Prostate gland (tissue), 2 donors: ENCODE measurements at regions not wholly inside any gene's neighbourhood (a gene's known extent, or its start where the extent isn't known, plus 50 kb on each side); places are given as distances from the start of the nearest gene placed in this dataset.

Source experiments
- POLR2A ChIP-seq: fragments of 450-650 bp; IDR thresholded peaks from one replicate; pipeline ENCODE4 v1.6.1; 2016; ENCODE audit warnings: antibody characterized with exemption, mild to moderate bottlenecking
- POLR2AphosphoS5 ChIP-seq: sonication (generic); formaldehyde crosslinking; IDR thresholded peaks from one replicate; pipeline ENCODE4 v1.6.1; 2017; ENCODE audit warnings: antibody characterized with exemption
- TF ChIP-seq, protein P1 (sequence below), 4 experiments: fragments of 200-600 bp in 2 of 4; fragments of 450-650 bp in 2 of 4; sonication (generic) in 2 of 4; IDR thresholded peaks; 1 replicate in 3 of 4; 2 replicates in 1 of 4; pipeline ENCODE4 v1.5.1; 2016 to 2019; ENCODE audit warnings: antibody characterized with exemption in 4 of 4, mild to moderate bottlenecking in 2 of 4, moderate library complexity in 2 of 4

DNA sequence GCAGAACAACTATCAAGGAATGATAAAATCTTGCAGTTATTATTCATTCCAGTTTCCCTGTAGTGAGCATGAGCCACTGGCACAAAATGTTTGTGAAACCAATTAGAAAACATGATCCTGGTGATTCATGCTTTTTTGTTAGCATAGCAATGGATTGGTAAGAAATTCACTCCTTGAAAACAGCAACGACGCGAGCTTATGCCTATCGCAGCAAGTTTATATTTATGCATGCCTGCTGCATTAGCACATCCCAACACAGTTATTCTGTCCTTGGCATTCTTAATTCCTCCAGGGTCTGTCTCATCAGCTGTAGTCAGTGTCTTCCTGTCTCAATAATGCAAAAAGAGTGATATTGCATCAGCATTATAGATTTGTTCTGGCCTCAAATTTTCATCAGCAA, 975.9 kb downstream of the STIM2 start:
- no peak for TF ChIP-seq POLR2AphosphoS5
- TF ChIP-seq, protein P1, sequence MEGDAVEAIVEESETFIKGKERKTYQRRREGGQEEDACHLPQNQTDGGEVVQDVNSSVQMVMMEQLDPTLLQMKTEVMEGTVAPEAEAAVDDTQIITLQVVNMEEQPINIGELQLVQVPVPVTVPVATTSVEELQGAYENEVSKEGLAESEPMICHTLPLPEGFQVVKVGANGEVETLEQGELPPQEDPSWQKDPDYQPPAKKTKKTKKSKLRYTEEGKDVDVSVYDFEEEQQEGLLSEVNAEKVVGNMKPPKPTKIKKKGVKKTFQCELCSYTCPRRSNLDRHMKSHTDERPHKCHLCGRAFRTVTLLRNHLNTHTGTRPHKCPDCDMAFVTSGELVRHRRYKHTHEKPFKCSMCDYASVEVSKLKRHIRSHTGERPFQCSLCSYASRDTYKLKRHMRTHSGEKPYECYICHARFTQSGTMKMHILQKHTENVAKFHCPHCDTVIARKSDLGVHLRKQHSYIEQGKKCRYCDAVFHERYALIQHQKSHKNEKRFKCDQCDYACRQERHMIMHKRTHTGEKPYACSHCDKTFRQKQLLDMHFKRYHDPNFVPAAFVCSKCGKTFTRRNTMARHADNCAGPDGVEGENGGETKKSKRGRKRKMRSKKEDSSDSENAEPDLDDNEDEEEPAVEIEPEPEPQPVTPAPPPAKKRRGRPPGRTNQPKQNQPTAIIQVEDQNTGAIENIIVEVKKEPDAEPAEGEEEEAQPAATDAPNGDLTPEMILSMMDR (IDR thresholded peaks at IDR 0.05) = no peak
- no peak for TF ChIP-seq POLR2A
